Mesenchymal stem cell (in vitro differentiated cells and primary cell): ENCODE measurements at regions not wholly inside any gene's neighbourhood (a gene's known extent, or its start where the extent isn't known, plus 50 kb on each side); places are given as distances from the start of the nearest gene placed in this dataset.

Experiments
- DNase-seq: peaks from one replicate; pipeline ENCODE4 v3.0.0-alpha.2; 2013
- H2AFZ ChIP-seq: one replicate; pipeline ENCODE4 v1.6.1; 2013; ENCODE audit warnings: low read depth, mild to moderate bottlenecking, control low read depth, inconsistent platforms, low read length, moderate library complexity
- H2AK5ac ChIP-seq: 2 replicates; pipeline ENCODE4 v1.6.1; 2013; ENCODE audit warnings: low read length, moderate library complexity, mild to moderate bottlenecking, inconsistent platforms; ENCODE audit not compliant: severe bottlenecking
- H2BK120ac ChIP-seq: one replicate; pipeline ENCODE4 v1.6.1; 2013; ENCODE audit warnings: low read depth, mild to moderate bottlenecking, inconsistent platforms, low read length, moderate library complexity
- H2BK12ac ChIP-seq, 2 experiments: one replicate each; pipeline ENCODE4 v1.6.1; 2013; ENCODE audit warnings: inconsistent platforms in 2 of 2, low read length in 2 of 2, mild to moderate bottlenecking in 2 of 2, moderate library complexity in 2 of 2, control low read depth in 1 of 2
- H2BK15ac ChIP-seq: one replicate; pipeline ENCODE4 v1.6.1; 2013; ENCODE audit warnings: mild to moderate bottlenecking, low read depth, inconsistent platforms; ENCODE audit not compliant: poor library complexity, severe bottlenecking
- H2BK5ac ChIP-seq: 2 replicates; pipeline ENCODE4 v1.6.1; 2013; ENCODE audit warnings: low read depth, mild to moderate bottlenecking, low read length, control low read depth, inconsistent platforms; ENCODE audit not compliant: poor library complexity, severe bottlenecking
- H3K14ac ChIP-seq, 2 experiments: one replicate each; pipeline ENCODE4 v1.6.1; 2013; ENCODE audit warnings: inconsistent platforms in 2 of 2, low read length in 2 of 2, control low read depth in 1 of 2, mild to moderate bottlenecking in 1 of 2, moderate library complexity in 1 of 2
- H3K18ac ChIP-seq, 2 experiments: one replicate each; pipeline ENCODE4 v1.6.1; 2013; ENCODE audit warnings: inconsistent platforms in 2 of 2, low read length in 2 of 2, control low read depth in 1 of 2, low read depth in 1 of 2, mild to moderate bottlenecking in 1 of 2
- H3K23ac ChIP-seq, 2 experiments: one replicate each; pipeline ENCODE4 v1.6.1; 2013; ENCODE audit warnings: inconsistent platforms in 2 of 2, low read length in 2 of 2, mild to moderate bottlenecking in 2 of 2, moderate library complexity in 2 of 2, control low read depth in 1 of 2
- H3K27ac ChIP-seq: 2 replicates; pipeline ENCODE4 v1.5.1; 2013; ENCODE audit warnings: mild to moderate bottlenecking, moderate library complexity, low read length, control low read depth, inconsistent platforms; ENCODE audit not compliant: poor library complexity, severe bottlenecking
- H3K27me3 ChIP-seq, 2 experiments: 2 replicates each; pipeline versions ENCODE4 v1.6.1 to v1.7.0; 2013; ENCODE audit warnings: low read length in 2 of 2, mild to moderate bottlenecking in 2 of 2, moderate library complexity in 2 of 2, control low read depth in 1 of 2, inconsistent platforms in 1 of 2; ENCODE audit not compliant: control insufficient read depth in 1 of 2, insufficient read depth in 1 of 2
- H3K36me3 ChIP-seq, 2 experiments: 2 replicates each; pipeline versions ENCODE4 v1.6.1 to v1.7.0; 2013; ENCODE audit warnings: low read length in 2 of 2, control low read depth in 1 of 2, inconsistent platforms in 1 of 2, low read depth in 1 of 2, mild to moderate bottlenecking in 1 of 2; ENCODE audit not compliant: insufficient read depth in 2 of 2, control insufficient read depth in 1 of 2
- H3K4ac ChIP-seq, 2 experiments: one replicate each; pipeline ENCODE4 v1.6.1; 2013; ENCODE audit warnings: inconsistent platforms in 2 of 2, low read length in 2 of 2, mild to moderate bottlenecking in 2 of 2, moderate library complexity in 2 of 2, control low read depth in 1 of 2, low read depth in 1 of 2
- H3K4me1 ChIP-seq: 2 replicates; pipeline ENCODE4 v1.6.1; 2013; ENCODE audit warnings: low read depth, low read length, control low read depth; ENCODE audit not compliant: control insufficient read depth, insufficient read depth
- H3K4me2 ChIP-seq: 2 replicates; pipeline ENCODE4 v1.6.1; 2013; ENCODE audit warnings: low read length, mild to moderate bottlenecking, inconsistent platforms; ENCODE audit not compliant: poor library complexity, severe bottlenecking
- H3K4me3 ChIP-seq, 2 experiments: 2 replicates each; pipeline versions ENCODE4 v1.5.1 to v1.7.0; 2013; ENCODE audit warnings: low read length in 2 of 2, mild to moderate bottlenecking in 2 of 2, control low read depth in 1 of 2, low read depth in 1 of 2; ENCODE audit not compliant: insufficient read depth in 1 of 2
- H3K79me1 ChIP-seq: replicated peaks from 2 replicates; pipeline ENCODE4 v1.6.1; 2013; ENCODE audit warnings: mild to moderate bottlenecking, control low read depth, low read length, inconsistent platforms; ENCODE audit not compliant: poor library complexity, severe bottlenecking
- H3K9ac ChIP-seq: 2 replicates; pipeline ENCODE4 v1.7.0; 2013; ENCODE audit warnings: mild to moderate bottlenecking, low read length, moderate library complexity
- H3K9me3 ChIP-seq: 2 replicates; pipeline ENCODE4 v1.7.0; 2013; ENCODE audit warnings: mild to moderate bottlenecking, low read length; ENCODE audit not compliant: control insufficient read depth
- H4K8ac ChIP-seq: one replicate; pipeline ENCODE4 v1.6.1; 2013; ENCODE audit warnings: inconsistent platforms, mild to moderate bottlenecking, low read length, moderate library complexity
- H4K91ac ChIP-seq: one replicate; pipeline ENCODE4 v1.6.1; 2013; ENCODE audit warnings: mild to moderate bottlenecking, low read length, inconsistent platforms
- WGBS: methylation state at CpG from one replicate; pipeline ENCODE4 v1.1.7; 2013; ENCODE audit warnings: mixed read lengths; 5-methylcytosine and 5-hydroxymethylcytosine counted together

- no peak overlapping the region for H3K4me3 ChIP-seq
- no peak for DNase-seq
- no peak overlapping the region for H3K9ac ChIP-seq
- H3K27ac ChIP-seq = no peak overlapping the region
- H2BK120ac ChIP-seq = no peak overlapping the region
- H3K23ac ChIP-seq = no peak overlapping the region
- no peak overlapping the region for H2BK12ac ChIP-seq
- H3K27me3 ChIP-seq = peaks cover 0 to 2% of the 10 kb centered on the region in 2 experiments
- no peaks in the 10 kb centered on the region for H3K36me3 ChIP-seq
- H3K18ac ChIP-seq = no peak overlapping the region
- no peak overlapping the region for H4K91ac ChIP-seq
- H4K8ac ChIP-seq = no peak overlapping the region
- peaks cover 1% of the 10 kb centered on the region for H3K4me1 ChIP-seq
- no peaks in the 10 kb centered on the region for H3K9me3 ChIP-seq
- no peak overlapping the region for H3K4me2 ChIP-seq
- H2AK5ac ChIP-seq = no peak overlapping the region
- WGBS = 84% methylated on average over 2 of the region's 3 CpGs
- no peak overlapping the region for H3K4ac ChIP-seq
- H3K79me1 ChIP-seq = no peaks in the 10 kb centered on the region
- no peak overlapping the region for H2BK5ac ChIP-seq
- H2AFZ ChIP-seq = no peak overlapping the region
- H3K14ac ChIP-seq = no peak overlapping the region
- no peak overlapping the region for H2BK15ac ChIP-seq
These were observed 101.1 kb upstream of the LHCGR start for GRCh38 chr2:48856657-48857056.

DNA sequence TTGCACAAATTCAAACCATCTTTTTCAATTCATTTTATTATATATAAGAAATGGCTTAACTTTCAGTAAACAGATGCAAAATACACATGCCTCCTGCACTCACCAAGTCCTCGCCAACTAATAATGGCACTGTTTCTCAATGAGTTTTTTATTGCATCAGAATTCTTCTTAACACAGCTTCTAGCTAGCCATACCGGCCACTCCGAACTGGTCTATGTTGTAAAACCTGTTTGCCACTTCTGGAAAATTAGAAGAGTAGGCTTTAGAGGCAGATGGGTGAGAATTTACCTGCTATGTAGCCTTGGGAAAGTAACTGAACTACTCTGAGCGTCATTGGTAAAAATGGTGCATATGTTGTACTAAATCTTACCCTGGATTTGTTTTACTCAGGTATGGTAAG, 100.6 kb upstream of the LHCGR start:
- DNase-seq = no peak
- Histone ChIP-seq H2BK15ac (no peak overlapping the region), H3K14ac (no peak overlapping the region), H2BK5ac (no peak overlapping the region), H4K91ac (no peak overlapping the region), H2AK5ac (no peak overlapping the region), H2BK120ac (no peak overlapping the region), H3K36me3 (no peaks in the 10 kb centered on the region), H3K23ac (no peak overlapping the region), H2BK12ac (no peak overlapping the region), H3K9ac (no peak overlapping the region), H3K4me2 (no peak overlapping the region), H2AFZ (no peak overlapping the region), H3K18ac (no peak overlapping the region), H3K27ac (no peak overlapping the region), H3K79me1 (no peaks in the 10 kb centered on the region), H3K9me3 (no peaks in the 10 kb centered on the region), H4K8ac (no peak overlapping the region), H3K27me3 (peaks cover 0 to 2% of the 10 kb centered on the region in 2 experiments), H3K4me3 (no peak overlapping the region), H3K4ac (no peak overlapping the region), H3K4me1 (peaks cover 1% of the 10 kb centered on the region)
- WGBS = 92% methylated on average over 4 of the region's 4 CpGs

DNA sequence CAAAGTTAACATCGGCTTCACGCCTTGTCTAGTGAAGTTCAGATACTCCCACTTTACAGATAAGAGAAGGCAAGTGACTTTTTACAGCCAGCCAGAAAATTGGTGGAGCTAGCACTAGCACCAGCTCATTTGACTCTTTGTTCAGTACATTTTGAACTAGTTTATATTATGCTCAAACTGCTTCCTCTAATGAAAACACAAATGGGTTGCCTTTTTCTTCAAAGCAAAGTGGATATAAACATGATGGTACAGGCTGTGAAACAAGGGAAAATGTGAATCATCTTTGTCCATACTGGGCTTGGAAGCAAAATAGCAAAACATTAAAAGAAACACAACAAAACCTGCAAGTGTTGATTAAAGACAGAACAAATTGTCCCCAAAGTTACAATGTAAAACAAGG, 99.6 kb upstream of the LHCGR start:
- no peak overlapping the region for H2AK5ac ChIP-seq
- no peak overlapping the region for H2BK15ac ChIP-seq
- no peaks in the 10 kb centered on the region for H3K9me3 ChIP-seq
- H3K36me3 ChIP-seq = no peaks in the 10 kb centered on the region
- no peaks in the 10 kb centered on the region for H3K79me1 ChIP-seq
- no peak overlapping the region for H3K14ac ChIP-seq
- H3K4ac ChIP-seq = no peak overlapping the region
- H3K4me3 ChIP-seq = no peak overlapping the region
- peaks cover 0 to 2% of the 10 kb centered on the region in 2 experiments for H3K27me3 ChIP-seq
- H3K18ac ChIP-seq = no peak overlapping the region
- no peak overlapping the region for H3K9ac ChIP-seq
- no peak overlapping the region for H3K27ac ChIP-seq
- no peak overlapping the region for H4K91ac ChIP-seq
- H2BK5ac ChIP-seq = no peak overlapping the region
- no peak overlapping the region for H2AFZ ChIP-seq
- no peak overlapping the region for H2BK120ac ChIP-seq
- no peak overlapping the region for H3K23ac ChIP-seq
- no peaks in the 10 kb centered on the region for H3K4me1 ChIP-seq
- WGBS = 69% methylated on average over 2 of the region's 2 CpGs
- H2BK12ac ChIP-seq = no peak overlapping the region
- DNase-seq = peak; percentile 0
- no peak overlapping the region for H3K4me2 ChIP-seq
- H4K8ac ChIP-seq = no peak overlapping the region

DNA sequence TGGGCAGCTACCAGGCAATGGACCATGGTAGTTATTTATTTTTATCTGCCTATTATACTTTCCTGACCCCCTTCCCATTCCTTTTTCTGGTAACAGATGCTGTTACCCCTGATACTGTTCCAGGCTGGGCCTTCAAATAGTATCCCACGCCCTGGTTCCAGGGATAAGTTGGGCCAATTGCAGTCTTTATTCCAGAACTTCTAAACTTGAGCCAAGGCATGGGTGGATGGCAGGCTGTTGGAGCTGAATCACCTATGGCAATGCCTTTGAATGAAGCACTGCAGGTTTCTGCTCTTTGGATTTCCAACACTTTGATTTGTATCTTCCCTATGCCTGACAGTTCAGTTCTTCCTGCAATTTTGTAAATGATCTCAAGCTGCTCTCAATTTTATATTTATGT, 99.2 kb upstream of the LHCGR start:
- 46% methylated on average over 1 of the region's 1 CpG for WGBS
- Histone ChIP-seq H3K4me1 (no peaks in the 10 kb centered on the region), H2AFZ (no peak overlapping the region)

More for the DNA sequence above, 99.2 kb upstream of the LHCGR start:
- Histone ChIP-seq H3K23ac (no peak overlapping the region), H3K4ac (no peak overlapping the region), H2BK5ac (no peak overlapping the region), H3K9me3 (no peaks in the 10 kb centered on the region), H3K79me1 (no peaks in the 10 kb centered on the region), H2BK12ac (no peak overlapping the region), H2BK120ac (no peak overlapping the region), H2BK15ac (no peak overlapping the region), H3K36me3 (no peaks in the 10 kb centered on the region), H3K9ac (no peak overlapping the region), H3K27me3 (peaks cover 0 to 2% of the 10 kb centered on the region in 2 experiments), H4K91ac (no peak overlapping the region), H3K4me2 (no peak overlapping the region), H3K18ac (no peak overlapping the region), H3K27ac (no peak overlapping the region), H2AK5ac (no peak overlapping the region), H4K8ac (no peak overlapping the region), H3K14ac (no peak overlapping the region), H3K4me3 (no peak overlapping the region)
- no peak for DNase-seq
